ENCODE measurements at regions not wholly inside any gene's neighbourhood (a gene's known extent, or its start where the extent isn't known, plus 50 kb on each side); places are given as distances from the start of the nearest gene placed in this dataset.

GRCh38 chr13:107534548-107534947 is 680.8 kb downstream of the LIG4 start:
- POLR2A ChIA-PET = no interaction called here
- ATAC-seq (no peak), DNase-seq (ENCODE audit: low read depth, low spot score) (no peak)
- intact Hi-C loops (cut with micrococcal nuclease) = no loop called here
- no TSS peak for BruUV-seq (replicated peaks)
- H3K27me3 ChIP-seq (ENCODE audit: insufficient read depth, low read length) = no peaks in the 10 kb centered on the region
- H3K9me3 ChIP-seq (ENCODE audit: control insufficient read depth in 1 of 2, insufficient read depth in 1 of 2, low read depth in 1 of 2, low read length in 2 of 2) = peaks cover 0 to 12% of the 10 kb centered on the region in 2 experiments; a peak in 2 of 4 replicates
- H3K9me2 ChIP-seq (ENCODE audit: insufficient read depth) = no peaks in the 10 kb centered on the region
- H3K4me2 ChIP-seq (ENCODE audit: low read length) = no peak overlapping the region
- no peaks in the 10 kb centered on the region for H3K4me1 ChIP-seq (ENCODE audit: control insufficient read depth in 1 of 2, insufficient read depth in 2 of 2, low read length in 2 of 2)
- H3K9ac ChIP-seq (ENCODE audit: low read length) = no peak overlapping the region
- no peak overlapping the region for H3K27ac ChIP-seq (ENCODE audit: low read depth, low read length)
- RAD21 ChIA-PET (ENCODE audit: low non-redundant PET in 1 of 2, low total read pairs in 2 of 2, uncharacterized antibody in 2 of 2, unreplicated experiment in 2 of 2) = no interaction called here
- CTCF ChIA-PET = no interaction called here
- no peaks in the 10 kb centered on the region for H3K36me3 ChIP-seq (ENCODE audit: control insufficient read depth in 1 of 2, insufficient read depth in 2 of 2, low read length in 2 of 2)
- H4K20me1 ChIP-seq (ENCODE audit: insufficient read depth) = no peaks in the 10 kb centered on the region
- TF ChIP-seq MAX (IDR thresholded peaks at IDR 0.05) (no peak), ATF3 (IDR thresholded peaks at IDR 0.05) (no peak), REST (IDR thresholded peaks at IDR 0.05; ENCODE audit: low read depth) (no peak), EGR1 (IDR thresholded peaks at IDR 0.05; ENCODE audit: low read depth) (no peak), SP1 (IDR thresholded peaks at IDR 0.05; ENCODE audit: low read depth) (no peak), CTCF (IDR thresholded peaks at IDR 0.05 in 2 of 3, conservative IDR thresholded peaks at IDR 0.05 in 1 of 3; ENCODE audit: borderline replicate concordance in 1 of 3, insufficient read depth in 1 of 3, low read depth in 2 of 3, low read length in 2 of 3) (no peak), POLR2AphosphoS5 (IDR thresholded peaks at IDR 0.05; ENCODE audit: low read depth, low read length) (no peak), YY1 (IDR thresholded peaks at IDR 0.05; ENCODE audit: extremely low read depth, insufficient replicate concordance, low read depth, low read length) (no peak), TCF7L2 (IDR thresholded peaks at IDR 0.05; ENCODE audit: borderline replicate concordance, extremely low read depth, insufficient read depth, insufficient read length) (no peak), CBX3 (IDR thresholded peaks at IDR 0.05; ENCODE audit: low read depth) (no peak), POLR2A (IDR thresholded peaks at IDR 0.05; ENCODE audit: borderline replicate concordance, extremely low read depth, insufficient read depth, insufficient read length) (no peak), FOSL1 (IDR thresholded peaks at IDR 0.05; ENCODE audit: low read depth) (no peak), ZBTB33 (IDR thresholded peaks at IDR 0.05; ENCODE audit: extremely low read depth, insufficient replicate concordance, low read length) (no peak), SIN3A (IDR thresholded peaks at IDR 0.05; ENCODE audit: low read depth) (no peak), CEBPB (IDR thresholded peaks at IDR 0.05; ENCODE audit: low read depth) (no peak), EZH2phosphoT487 (IDR thresholded peaks at IDR 0.05; ENCODE audit: borderline replicate concordance) (no peak), JUND (IDR thresholded peaks at IDR 0.05) (no peak), ELF1 (IDR thresholded peaks at IDR 0.05; ENCODE audit: borderline replicate concordance, low read depth) (no peak), ZFX (IDR thresholded peaks at IDR 0.05) (no peak)
- H3K4me3 ChIP-seq (replicated peaks in 1 of 2; ENCODE audit: low read depth in 1 of 2, low read length in 2 of 2) = no peak overlapping the region
- no peaks in the 10 kb centered on the region for H3K79me2 ChIP-seq (ENCODE audit: insufficient read depth, low read length)
- no peak overlapping the region for H2AFZ ChIP-seq (ENCODE audit: low read depth, low read length, poor library complexity, severe bottlenecking)
